ENCODE measurements at regions not wholly inside any gene's neighbourhood (a gene's known extent, or its start where the extent isn't known, plus 50 kb on each side); places are given as distances from the start of the nearest gene placed in this dataset.

- TF ChIP-seq EGR1 (IDR thresholded peaks at IDR 0.05; ENCODE audit: borderline replicate concordance in 1 of 2, low read depth in 2 of 2, low read length in 2 of 2) (no peak), ASH2L (IDR thresholded peaks at IDR 0.05; ENCODE audit: borderline replicate concordance, low read depth) (no peak)
These were observed 843.1 kb downstream of the STIM2 start (continued) for GRCh38 chr4:27703771-27704170.

DNA sequence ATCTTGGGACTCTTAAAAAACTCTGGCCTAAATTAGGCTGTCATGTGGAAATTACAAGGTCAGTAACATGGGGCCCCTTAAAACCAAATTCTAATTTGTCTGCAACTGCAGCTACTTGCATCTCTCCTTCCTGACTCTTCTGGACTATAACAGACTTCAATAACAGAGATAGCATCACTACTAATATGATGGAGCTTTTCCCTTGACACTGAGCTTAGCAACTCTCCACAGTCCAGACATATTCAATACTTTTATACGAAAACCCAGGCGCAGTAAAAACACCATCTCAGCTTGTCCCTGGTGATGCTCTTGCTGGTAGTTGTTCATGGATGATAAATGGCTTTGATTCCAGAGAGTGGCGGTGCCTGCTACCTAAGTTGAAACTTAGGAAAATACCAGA is 850.4 kb downstream of the STIM2 start:
- H3K4me2 ChIP-seq (ENCODE audit: control insufficient read depth, insufficient read depth), result no peak overlapping the region
- ChIA-PET RAD21 (ENCODE audit: unreplicated experiment) (no interaction called here), POLR2A (no interaction called here), SMC1A (ENCODE audit: uncharacterized antibody, unreplicated experiment) (no interaction called here), CTCF (interaction anchor here (0.6 to 0.9 kb wide), 2 partner anchors 18 to 71 kb away, joined by 3 read pairs; no protein-coding TSS in a partner anchor)
- no peak for ATAC-seq
- intact Hi-C loops (cut with micrococcal nuclease; ENCODE audit: unreplicated experiment), result no loop called here
- no peaks in the 10 kb centered on the region for H3K36me3 ChIP-seq (ENCODE audit: control insufficient read depth in 2 of 2, insufficient read depth in 2 of 2, low read length in 1 of 2)
- BruUV-seq (replicated peaks), result no TSS peak
- no peaks in the 10 kb centered on the region for H3K4me1 ChIP-seq (ENCODE audit: control insufficient read depth, insufficient read depth, low read length)
- DNase-seq (ENCODE audit: low read depth, low spot score), result no peak
- in situ Hi-C loops (cut with MboI), result no loop called here
- no peak for FAIRE-seq
- no peaks in the 10 kb centered on the region for H4K20me1 ChIP-seq (ENCODE audit: control insufficient read depth, insufficient read depth)
- H3K9me3 ChIP-seq (replicated peaks; ENCODE audit: control insufficient read depth, insufficient read depth, low read length), result no peaks in the 10 kb centered on the region
- TF ChIP-seq RUNX3 (IDR thresholded peaks at IDR 0.05; ENCODE audit: low read length) (no peak), CBX3 (IDR thresholded peaks at IDR 0.05; ENCODE audit: borderline replicate concordance, low read depth) (no peak), SIN3A (IDR thresholded peaks at IDR 0.05; ENCODE audit: low read depth, low read length) (no peak)
- no peaks in the 10 kb centered on the region for H3K79me2 ChIP-seq (ENCODE audit: control insufficient read depth, insufficient read depth, low read length)
- H3K27me3 ChIP-seq (replicated peaks in 1 of 2; ENCODE audit: control insufficient read depth in 2 of 2, insufficient read depth in 2 of 2, low read length in 1 of 2), result no peaks in the 10 kb centered on the region
- H3K27ac ChIP-seq (ENCODE audit: control insufficient read depth, insufficient read depth), result no peak overlapping the region
- no peak overlapping the region for H2AFZ ChIP-seq (ENCODE audit: control insufficient read depth, low read depth, low read length)
- 3% methylated on average over 3 of the region's 3 CpGs for WGBS (ENCODE audit: insufficient coverage, insufficient replicate concordance, low lambda C conversion rate, missing lambda C conversion rate)
- no peak overlapping the region for H3K4me3 ChIP-seq
- no peak overlapping the region for H3K9ac ChIP-seq (ENCODE audit: control insufficient read depth, insufficient read depth, low read length)

DNA sequence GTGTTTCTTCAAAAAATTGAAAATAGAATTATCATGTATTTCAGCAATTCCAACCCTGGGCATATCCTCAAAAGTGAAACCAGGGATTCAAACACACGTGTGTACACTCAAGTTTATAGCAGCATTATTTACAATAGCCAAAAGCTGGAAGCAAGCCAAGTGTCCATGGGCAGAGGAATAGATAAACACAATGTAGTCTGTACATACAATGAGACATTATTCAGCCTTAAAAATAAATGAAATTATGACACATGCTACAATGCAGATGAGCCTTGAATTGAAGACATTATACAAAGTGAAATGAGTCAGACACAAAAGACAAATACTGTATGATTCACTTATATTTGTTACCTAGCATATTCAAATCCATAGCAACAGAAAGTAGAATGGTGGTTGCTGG is 853.4 kb downstream of the STIM2 start:
- H3K27me3 ChIP-seq (replicated peaks in 1 of 2; ENCODE audit: control insufficient read depth in 2 of 2, insufficient read depth in 2 of 2, low read length in 1 of 2), result no peaks in the 10 kb centered on the region
- in situ Hi-C loops (cut with MboI), result no loop called here
- WGBS (ENCODE audit: insufficient coverage, insufficient replicate concordance, low lambda C conversion rate, missing lambda C conversion rate), result 0% methylated on average over 1 of the region's 1 CpG
- ATAC-seq (no peak), DNase-seq (ENCODE audit: low read depth, low spot score) (no peak), FAIRE-seq (no peak)
- no peak overlapping the region for H3K9ac ChIP-seq (ENCODE audit: control insufficient read depth, insufficient read depth, low read length)
- H3K27ac ChIP-seq (ENCODE audit: control insufficient read depth, insufficient read depth), result no peak overlapping the region
- no peaks in the 10 kb centered on the region for H3K79me2 ChIP-seq (ENCODE audit: control insufficient read depth, insufficient read depth, low read length)
- no peak overlapping the region for H2AFZ ChIP-seq (ENCODE audit: control insufficient read depth, low read depth, low read length)
- RAD21 ChIA-PET (ENCODE audit: unreplicated experiment), result no interaction called here
- H3K4me3 ChIP-seq, result no peak overlapping the region
- H3K4me1 ChIP-seq (ENCODE audit: control insufficient read depth, insufficient read depth, low read length), result no peaks in the 10 kb centered on the region
- POLR2A ChIA-PET, result no interaction called here
- H3K36me3 ChIP-seq (ENCODE audit: control insufficient read depth in 2 of 2, insufficient read depth in 2 of 2, low read length in 1 of 2), result no peaks in the 10 kb centered on the region
- TF ChIP-seq RB1 (IDR thresholded peaks at IDR 0.05; ENCODE audit: borderline replicate concordance) (no peak), REST (IDR thresholded peaks at IDR 0.05; ENCODE audit: low read depth, low read length) (no peak), SIN3A (IDR thresholded peaks at IDR 0.05; ENCODE audit: low read depth, low read length) (no peak), ETV6 (conservative IDR thresholded peaks at IDR 0.05 in 1 of 2, IDR thresholded peaks at IDR 0.05 in 1 of 2; ENCODE audit: borderline replicate concordance in 1 of 2, low read depth in 1 of 2) (no peak), STAT3 (IDR thresholded peaks at IDR 0.05; ENCODE audit: low read depth, low read length) (no peak), NR2C2 (IDR thresholded peaks at IDR 0.05; ENCODE audit: borderline replicate concordance, control insufficient read depth, insufficient read length, low read depth) (no peak), ATF2 (IDR thresholded peaks at IDR 0.05; ENCODE audit: low read length) (no peak)
- H4K20me1 ChIP-seq (ENCODE audit: control insufficient read depth, insufficient read depth), result no peaks in the 10 kb centered on the region
- no peak overlapping the region for H3K4me2 ChIP-seq (ENCODE audit: control insufficient read depth, insufficient read depth)
- intact Hi-C loops (cut with micrococcal nuclease; ENCODE audit: unreplicated experiment), result no loop called here
- no TSS peak for BruUV-seq (replicated peaks)
- SMC1A ChIA-PET (ENCODE audit: uncharacterized antibody, unreplicated experiment), result interaction anchor here (1.0 kb wide), 1 partner anchor 382 kb away, joined by 3 read pairs; no protein-coding TSS in a partner anchor
- H3K9me3 ChIP-seq (replicated peaks; ENCODE audit: control insufficient read depth, insufficient read depth, low read length), result no peaks in the 10 kb centered on the region
- CTCF ChIA-PET, result no interaction called here

Data from GM12878 (cell line).